Brain microvascular endothelial cell (primary cell): ENCODE measurements at regions not wholly inside any gene's neighbourhood (a gene's known extent, or its start where the extent isn't known, plus 50 kb on each side); places are given as distances from the start of the nearest gene placed in this dataset.

Experiments used
- DNase-seq: peaks from one replicate; pipeline ENCODE4 v3.0.0-alpha.2; 2020
- H3K27ac ChIP-seq: fragments of 250-450 bp; sonication (Bioruptor Pico); 2 replicates; pipeline ENCODE4 v1.5.1; 2020; ENCODE audit warnings: mild to moderate bottlenecking, moderate library complexity
- H3K27me3 ChIP-seq: fragments of 250-450 bp; sonication (Bioruptor Pico); replicated peaks from 2 replicates; pipeline ENCODE4 v1.5.1; 2020; ENCODE audit warnings: mild to moderate bottlenecking
- H3K36me3 ChIP-seq: fragments of 250-450 bp; sonication (Bioruptor Pico); replicated peaks from 2 replicates; pipeline ENCODE4 v1.5.1; 2020; ENCODE audit warnings: mild to moderate bottlenecking
- H3K4me3 ChIP-seq: 2 replicates; pipeline ENCODE4 v1.5.1; 2011; ENCODE audit warnings: low read depth, mild to moderate bottlenecking, control low read depth, low read length, moderate library complexity
- CTCF ChIP-seq: IDR thresholded peaks from 2 replicates; pipeline ENCODE4 v1.5.1; 2011; ENCODE audit warnings: low read depth, mild to moderate bottlenecking, moderate library complexity, low read length, control low read depth, inconsistent platforms; ENCODE audit errors: missing control alignments
- in situ Hi-C: cut with HindIII; loops from 2 replicates; pipeline ENCODE4 v1.10.0; 2017; ENCODE audit warnings: low sequenced_read_pairs, low pct_ligation_motif_present

- H3K27me3 ChIP-seq: peaks cover 37% of the 10 kb centered on the region
- H3K36me3 ChIP-seq: no peaks in the 10 kb centered on the region
- TF ChIP-seq CTCF: no peak
- DNase-seq: no peak
- no peak overlapping the region for H3K27ac ChIP-seq
- in situ Hi-C loops: no loop called here
- H3K4me3 ChIP-seq: no peak overlapping the region
Observed at GRCh38 chr12:132429946-132430643, 59.9 kb upstream of the FBRSL1 start.

GRCh38 chr12:132429602-132429945 lies 60.4 kb upstream of the FBRSL1 start:
- no peak overlapping the region for H3K4me3 ChIP-seq
- no peak for TF ChIP-seq CTCF
- in situ Hi-C loops: no loop called here
- no peak for DNase-seq
- peaks cover 37% of the 10 kb centered on the region for H3K27me3 ChIP-seq
- H3K27ac ChIP-seq: no peak overlapping the region
- no peaks in the 10 kb centered on the region for H3K36me3 ChIP-seq

GRCh38 chr12:132428936-132429601 lies 60.9 kb upstream of the FBRSL1 start:
- H3K27me3 ChIP-seq: peaks cover 37% of the 10 kb centered on the region
- no peaks in the 10 kb centered on the region for H3K36me3 ChIP-seq
- no peak overlapping the region for H3K4me3 ChIP-seq
- no peak overlapping the region for H3K27ac ChIP-seq
- no peak for DNase-seq
- TF ChIP-seq CTCF: no peak
- in situ Hi-C loops: no loop called here

GRCh38 chr12:132427999-132428935 lies 61.7 kb upstream of the FBRSL1 start:
- H3K27me3 ChIP-seq: peaks cover 42% of the 10 kb centered on the region
- no peak for DNase-seq
- in situ Hi-C loops: no loop called here

More at GRCh38 chr12:132427999-132428935, 61.7 kb upstream of the FBRSL1 start:
- Histone ChIP-seq H3K4me3 (no peak overlapping the region), H3K36me3 (no peaks in the 10 kb centered on the region), H3K27ac (no peak overlapping the region)
- TF ChIP-seq CTCF: no peak
